GM21381 (cell line): ENCODE measurements at regions not wholly inside any gene's neighbourhood (a gene's known extent, or its start where the extent isn't known, plus 50 kb on each side); places are given as distances from the start of the nearest gene placed in this dataset.

Source experiments
- ATAC-seq: cut with Tn5 transposase; IDR thresholded peaks from one replicate; pipeline ENCODE4 v1.9.1; 2021; ENCODE audit warnings: mild to moderate bottlenecking, moderate library complexity; ENCODE audit not compliant: unreplicated experiment

GRCh38 chr10:7478727-7479457 lies 68.1 kb upstream of the SFMBT2 start:
- no peak for ATAC-seq

DNA sequence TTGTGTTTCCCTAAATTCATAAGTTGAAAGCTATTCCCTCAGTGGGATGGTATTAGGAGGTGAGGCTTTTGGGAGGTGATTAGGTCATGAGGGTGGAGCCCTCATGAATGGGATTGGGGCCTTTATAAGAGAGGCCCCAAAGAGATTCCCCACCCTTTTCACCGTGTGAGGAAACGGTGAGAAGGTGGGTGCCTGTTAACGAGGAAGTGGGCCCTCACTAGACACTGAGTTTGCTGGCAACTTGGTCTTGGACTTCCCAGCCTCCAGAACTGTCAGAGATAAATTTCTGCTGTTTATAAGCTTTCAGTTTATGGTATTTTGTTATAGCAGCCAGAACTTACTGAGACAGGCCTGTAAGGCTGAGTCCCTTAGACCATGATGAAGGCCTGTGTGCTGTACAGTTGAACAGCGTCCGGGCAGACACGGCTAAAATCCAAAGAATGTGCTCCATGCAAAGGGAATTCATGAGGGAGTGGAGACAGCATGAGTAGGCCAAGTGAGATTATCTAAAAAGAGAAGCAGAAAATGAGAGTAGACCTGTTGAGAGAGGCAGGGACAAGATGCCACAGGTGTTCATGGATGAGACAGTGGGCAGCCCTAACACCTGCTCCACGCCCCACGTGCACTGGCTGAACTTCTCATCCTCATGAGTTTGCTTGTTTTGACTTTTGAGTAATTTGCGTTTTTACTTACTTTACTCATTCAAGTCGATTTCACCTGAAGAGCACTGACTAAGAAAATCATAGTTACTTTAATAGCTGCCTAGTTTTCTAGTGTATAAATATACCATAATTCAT lies 66.9 kb upstream of the SFMBT2 start:
- no peak for ATAC-seq

GRCh38 chr10:7475939-7476338 lies 65.1 kb upstream of the SFMBT2 start:
- ATAC-seq = no peak

GRCh38 chr10:7475046-7475911 lies 64.4 kb upstream of the SFMBT2 start:
- ATAC-seq = no peak

DNA sequence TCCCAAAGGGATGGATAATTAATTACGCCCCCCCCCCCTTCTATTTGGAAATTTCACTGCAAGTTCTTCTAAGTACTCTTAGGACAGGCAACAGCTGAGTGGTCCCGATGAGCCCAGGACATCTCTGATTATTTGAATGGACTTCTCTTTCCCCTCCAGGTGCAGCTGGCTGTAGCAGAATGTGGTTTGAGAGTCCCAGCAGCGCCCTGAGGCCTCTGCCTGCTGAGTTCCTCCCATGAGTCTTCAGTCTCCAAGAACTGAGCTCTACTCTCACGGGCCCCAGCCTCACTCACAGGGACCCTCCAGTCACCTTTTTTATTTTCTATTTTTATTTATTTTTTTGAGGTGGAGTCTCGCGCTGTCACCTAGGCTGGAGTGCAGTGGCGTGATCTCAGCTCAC lies 63.6 kb upstream of the SFMBT2 start:
- no peak for ATAC-seq

GRCh38 chr10:7473474-7473873 lies 62.6 kb upstream of the SFMBT2 start:
- no peak for ATAC-seq

GRCh38 chr10:7471720-7472367 lies 61.0 kb upstream of the SFMBT2 start:
- ATAC-seq = peak; percentile 93

- ATAC-seq = no peak
Measured at GRCh38 chr10:7470371-7470770, 59.5 kb upstream of the SFMBT2 start.

GRCh38 chr10:7467031-7467667 lies 56.3 kb upstream of the SFMBT2 start:
- no peak for ATAC-seq

DNA sequence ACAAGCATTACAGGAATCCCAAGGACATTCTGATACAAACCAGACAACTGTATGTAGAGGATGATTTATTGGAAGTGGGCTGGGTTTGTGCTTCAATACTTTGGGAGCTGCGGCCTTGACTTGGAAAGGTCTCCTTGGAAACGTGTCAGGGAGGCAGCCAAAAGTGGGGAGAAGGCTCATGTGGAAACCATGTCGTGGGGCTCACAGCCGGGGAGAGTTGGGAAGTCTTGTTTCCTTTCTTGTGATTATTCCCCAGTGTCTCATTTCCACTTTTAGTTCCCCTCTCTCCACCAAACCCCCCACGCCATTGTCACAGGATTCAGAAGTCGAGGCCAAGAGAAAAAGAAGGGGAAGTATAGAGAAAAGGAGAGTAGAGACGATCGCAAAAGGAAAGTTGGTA lies 53.9 kb upstream of the SFMBT2 start:
- no peak for ATAC-seq
